AG10803 (cell line): ENCODE measurements at regions not wholly inside any gene's neighbourhood (a gene's known extent, or its start where the extent isn't known, plus 50 kb on each side); places are given as distances from the start of the nearest gene placed in this dataset.

Experiments used
- DNase-seq: peaks from one replicate; pipeline ENCODE4 v3.0.0; 2010; ENCODE audit warnings: low read depth
- H3K4me3 ChIP-seq: 2 replicates; pipeline ENCODE4 v1.5.1; 2011; ENCODE audit warnings: mild to moderate bottlenecking, low read length, control low read depth
- TF ChIP-seq, protein P1 (sequence below): conservative IDR thresholded peaks from 2 replicates; pipeline ENCODE4 v1.5.1; 2011; ENCODE audit warnings: mild to moderate bottlenecking, low read length, control low read depth, inconsistent platforms

DNA sequence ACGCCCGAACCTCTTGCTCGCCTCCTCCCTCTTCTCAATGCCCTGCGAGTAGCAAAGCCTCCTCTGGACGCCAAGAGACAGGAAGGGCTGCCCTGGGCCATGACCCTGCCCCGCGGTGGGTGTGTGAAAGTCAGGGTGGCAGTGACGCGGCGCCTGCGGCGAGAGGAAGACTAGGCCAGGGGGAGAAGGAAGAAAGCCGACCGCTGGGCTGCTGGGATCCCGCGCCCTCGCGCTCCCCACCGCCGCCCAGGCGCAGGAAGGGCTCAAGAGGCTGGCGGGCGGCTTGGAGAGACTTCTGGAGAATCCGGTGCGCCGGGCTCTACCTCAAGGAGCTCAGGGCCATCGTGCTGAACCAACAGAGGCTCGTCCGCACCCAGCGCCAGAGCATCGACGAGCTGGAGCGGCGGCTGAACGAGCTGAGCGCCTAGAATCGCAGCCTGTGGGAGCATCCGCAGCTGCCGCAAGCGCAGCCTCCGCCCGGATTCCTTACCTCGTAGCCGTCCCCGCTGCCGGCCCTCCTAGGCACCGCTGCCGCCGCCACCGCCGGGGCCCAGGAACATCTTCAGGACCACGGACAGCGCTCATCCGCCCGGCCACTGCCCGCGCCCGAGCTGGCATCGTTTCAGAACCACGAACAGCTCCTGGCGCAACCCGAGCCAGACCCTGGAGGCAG, 105.0 kb upstream of the PRB2 start:
- no peak overlapping the region for H3K4me3 ChIP-seq
- TF ChIP-seq, protein P1, sequence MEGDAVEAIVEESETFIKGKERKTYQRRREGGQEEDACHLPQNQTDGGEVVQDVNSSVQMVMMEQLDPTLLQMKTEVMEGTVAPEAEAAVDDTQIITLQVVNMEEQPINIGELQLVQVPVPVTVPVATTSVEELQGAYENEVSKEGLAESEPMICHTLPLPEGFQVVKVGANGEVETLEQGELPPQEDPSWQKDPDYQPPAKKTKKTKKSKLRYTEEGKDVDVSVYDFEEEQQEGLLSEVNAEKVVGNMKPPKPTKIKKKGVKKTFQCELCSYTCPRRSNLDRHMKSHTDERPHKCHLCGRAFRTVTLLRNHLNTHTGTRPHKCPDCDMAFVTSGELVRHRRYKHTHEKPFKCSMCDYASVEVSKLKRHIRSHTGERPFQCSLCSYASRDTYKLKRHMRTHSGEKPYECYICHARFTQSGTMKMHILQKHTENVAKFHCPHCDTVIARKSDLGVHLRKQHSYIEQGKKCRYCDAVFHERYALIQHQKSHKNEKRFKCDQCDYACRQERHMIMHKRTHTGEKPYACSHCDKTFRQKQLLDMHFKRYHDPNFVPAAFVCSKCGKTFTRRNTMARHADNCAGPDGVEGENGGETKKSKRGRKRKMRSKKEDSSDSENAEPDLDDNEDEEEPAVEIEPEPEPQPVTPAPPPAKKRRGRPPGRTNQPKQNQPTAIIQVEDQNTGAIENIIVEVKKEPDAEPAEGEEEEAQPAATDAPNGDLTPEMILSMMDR: no peak
- DNase-seq: peak; percentile 46

DNA sequence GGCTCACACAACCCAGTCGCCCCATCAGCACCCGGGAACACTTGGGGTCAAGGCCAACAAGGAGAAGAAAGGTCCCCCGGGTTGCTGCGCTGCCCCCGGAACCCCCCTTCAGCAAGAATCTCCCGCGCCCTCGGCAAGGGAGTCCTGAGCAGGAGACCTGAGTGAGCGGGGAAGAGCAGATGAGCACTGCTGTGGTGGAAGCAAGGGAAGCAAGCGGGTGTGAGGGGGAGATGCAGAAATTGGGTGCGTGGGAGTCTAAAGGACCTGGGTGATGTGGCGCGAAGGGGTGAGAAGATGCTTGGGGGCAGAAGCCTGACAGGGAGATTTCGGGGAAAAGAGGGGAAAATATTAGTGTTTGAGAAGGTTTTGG, 105.5 kb upstream of the PRB2 start:
- DNase-seq: no peak
- no peak overlapping the region for H3K4me3 ChIP-seq
- TF ChIP-seq, protein P1: no peak

DNA sequence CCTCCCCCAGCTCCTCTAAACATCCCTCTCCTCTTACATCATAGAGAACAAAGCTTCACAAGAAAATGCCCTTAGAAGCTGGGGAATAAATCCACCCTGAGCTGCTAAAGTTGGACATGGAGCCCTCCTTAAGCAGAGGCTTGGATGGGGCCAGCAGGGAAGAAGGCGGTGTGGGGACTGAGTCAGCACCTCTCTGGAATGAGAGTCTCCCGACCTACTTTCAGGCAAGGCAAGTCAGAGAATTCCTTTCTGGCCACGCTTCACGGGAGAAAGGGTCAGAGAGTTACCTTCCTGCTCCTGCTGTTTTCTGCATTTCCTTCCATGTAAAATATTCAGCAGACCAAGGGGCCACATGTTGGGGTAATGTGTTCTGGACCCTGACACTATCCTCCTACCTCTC, 113.3 kb upstream of the PRB2 start:
- peak; percentile 28 for DNase-seq
- TF ChIP-seq, protein P1: no peak
- no peak overlapping the region for H3K4me3 ChIP-seq

- no peak overlapping the region for H3K4me3 ChIP-seq
- DNase-seq: no peak
- TF ChIP-seq, protein P1: no peak
Observed at GRCh38 chr12:11509326-11509725, 114.0 kb upstream of the PRB2 start.

DNA sequence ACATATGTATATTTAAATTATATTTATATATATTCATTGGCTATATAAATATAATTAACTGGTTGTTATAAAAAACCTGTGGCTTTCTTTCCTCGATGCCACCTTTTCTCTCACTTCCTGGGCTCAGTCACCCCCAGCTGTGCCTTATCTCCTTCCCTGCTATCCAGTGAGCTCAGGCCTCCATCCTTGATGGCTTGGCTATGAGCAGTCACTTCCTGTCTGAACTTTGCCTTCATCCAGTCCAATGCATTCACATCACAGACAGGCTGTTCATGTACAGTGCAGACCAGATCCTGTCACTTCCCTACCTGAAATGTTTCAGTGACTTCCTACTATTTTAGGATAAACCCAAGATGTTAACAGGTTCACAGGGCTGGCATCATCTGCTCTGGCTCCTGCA, 115.3 kb upstream of the PRB2 start:
- no peak for DNase-seq
- no peak overlapping the region for H3K4me3 ChIP-seq
- TF ChIP-seq, protein P1: no peak

- no peak overlapping the region for H3K4me3 ChIP-seq
- DNase-seq: no peak
- TF ChIP-seq, protein P1: no peak; the same call in 1 of the 2 replicates
Observed at GRCh38 chr12:11513288-11513687, 117.9 kb upstream of the PRB2 start.

GRCh38 chr12:11517080-11517479, 121.7 kb upstream of the PRB2 start:
- H3K4me3 ChIP-seq: no peak overlapping the region
- DNase-seq: no peak
- TF ChIP-seq, protein P1: no peak
